SH-SY5Y (cell line): ENCODE measurements at regions not wholly inside any gene's neighbourhood (a gene's known extent, or its start where the extent isn't known, plus 50 kb on each side); places are given as distances from the start of the nearest gene placed in this dataset.

Experiments
- GATA2 ChIP-seq: IDR thresholded peaks from 2 replicates; pipeline ENCODE4 v1.6.1; 2011; ENCODE audit warnings: mild to moderate bottlenecking, low read depth, low read length
- GATA3 ChIP-seq: IDR thresholded peaks from 2 replicates; pipeline ENCODE4 v1.6.1; 2011; ENCODE audit warnings: low read depth, mild to moderate bottlenecking, low read length, moderate library complexity

- no peak for TF ChIP-seq GATA2
- TF ChIP-seq GATA3: no peak
These were observed 186.5 kb upstream of the ID2 start for GRCh38 chr2:8495189-8495989.

DNA sequence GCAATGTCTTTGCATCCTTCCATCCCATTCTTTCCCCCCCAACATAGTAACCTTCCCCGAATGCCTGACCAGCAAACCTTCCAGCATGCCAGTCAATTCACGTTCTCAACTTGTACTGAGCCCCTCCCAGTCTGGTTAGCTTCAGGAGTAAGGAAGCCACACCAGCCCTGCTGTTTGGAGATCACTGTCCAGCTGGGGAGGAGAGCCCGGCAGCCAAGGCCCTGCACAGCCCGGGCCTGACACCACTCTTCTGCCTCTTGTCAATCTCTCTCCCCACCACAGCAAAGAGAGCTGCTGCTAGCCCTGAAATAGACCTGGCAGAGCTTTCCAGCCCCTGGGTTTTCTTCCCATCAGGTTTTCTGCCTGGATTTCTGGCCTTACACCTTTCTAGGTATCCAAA is 185.8 kb upstream of the ID2 start:
- TF ChIP-seq GATA3: no peak
- no peak for TF ChIP-seq GATA2

DNA sequence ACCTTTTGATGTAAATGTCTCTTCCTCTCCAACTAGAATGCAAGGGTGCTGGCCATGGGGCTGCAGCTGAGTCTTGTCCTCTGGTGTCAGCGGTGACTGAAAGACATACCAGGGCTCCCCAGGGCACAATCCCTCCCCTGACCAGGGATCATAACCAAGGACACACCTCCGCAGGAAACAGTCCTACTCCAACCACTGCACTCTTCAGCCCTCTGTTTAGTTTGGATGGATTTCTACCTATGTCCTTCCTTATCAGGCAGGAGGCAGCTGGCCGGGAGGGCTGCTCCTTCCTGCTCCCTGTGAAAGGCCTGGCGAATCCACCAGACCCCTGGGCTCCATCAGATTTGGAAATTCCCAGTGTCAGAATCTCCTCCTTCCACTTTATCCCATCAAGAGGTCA is 185.2 kb upstream of the ID2 start:
- no peak for TF ChIP-seq GATA2
- TF ChIP-seq GATA3: no peak

DNA sequence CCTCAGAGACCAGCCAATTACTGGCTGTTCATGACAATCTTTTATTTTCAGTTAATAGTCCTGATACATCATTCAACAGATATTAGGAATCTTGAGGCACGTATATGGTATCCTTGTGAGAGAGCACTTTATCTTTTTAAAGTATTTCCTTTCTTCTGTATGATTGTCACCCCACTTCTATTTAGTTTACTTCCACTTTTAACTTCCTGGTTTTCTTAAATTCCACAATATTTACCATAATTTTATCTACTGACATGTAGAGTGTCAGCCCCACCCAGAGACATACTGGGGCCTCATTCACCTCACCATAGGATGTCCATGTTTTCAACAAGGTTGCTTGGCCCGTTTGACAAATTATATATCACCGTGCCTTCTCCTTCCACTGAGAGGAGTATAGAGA is 182.9 kb upstream of the ID2 start:
- TF ChIP-seq GATA3: no peak
- no peak for TF ChIP-seq GATA2

GRCh38 chr2:8500124-8501054 is 181.5 kb upstream of the ID2 start:
- TF ChIP-seq GATA2 (no peak), GATA3 (no peak)

GRCh38 chr2:8501061-8501720 is 180.7 kb upstream of the ID2 start:
- TF ChIP-seq GATA3 (no peak), GATA2 (no peak)

DNA sequence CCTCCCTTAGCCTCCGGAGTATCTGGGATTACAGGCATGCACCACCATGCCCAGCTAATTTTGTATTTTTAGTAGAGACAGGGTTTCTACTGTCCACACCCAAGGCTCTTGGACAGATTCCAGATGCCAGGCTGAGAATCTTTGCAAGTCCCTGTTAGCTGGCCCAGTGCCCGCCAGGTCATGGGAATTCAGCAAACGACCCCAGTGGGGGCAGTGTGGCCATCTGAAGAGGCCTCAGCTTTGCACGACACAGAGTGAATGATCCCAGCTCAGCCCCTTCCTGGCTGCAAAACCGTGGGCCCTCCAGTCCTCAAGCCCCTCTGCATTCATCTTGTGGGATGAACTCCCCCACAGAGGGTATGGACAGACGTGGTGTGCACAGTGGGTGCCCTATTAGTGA is 179.5 kb upstream of the ID2 start:
- no peak for TF ChIP-seq GATA2
- no peak for TF ChIP-seq GATA3

GRCh38 chr2:8505311-8505920 is 176.4 kb upstream of the ID2 start:
- TF ChIP-seq GATA3 (no peak), GATA2 (no peak)

DNA sequence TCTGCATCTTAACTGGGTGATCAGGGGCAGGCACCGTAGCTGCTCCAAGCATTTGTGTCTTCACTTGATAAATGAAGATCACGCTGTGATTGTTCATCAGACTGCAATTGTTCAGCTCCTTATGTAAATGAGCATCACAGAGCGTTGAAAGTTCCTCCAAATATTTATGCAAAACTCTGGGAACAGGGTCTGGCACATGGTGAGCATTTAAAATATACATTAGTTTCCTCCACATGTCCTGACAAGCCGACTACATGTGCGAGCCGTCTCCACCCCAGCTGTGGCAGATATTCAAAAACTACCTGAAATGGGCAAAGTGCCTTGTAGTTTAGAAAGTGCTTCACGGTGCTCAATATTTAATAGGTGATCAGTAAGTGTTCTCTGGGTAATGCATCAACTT is 175.1 kb upstream of the ID2 start:
- TF ChIP-seq GATA3: no peak
- TF ChIP-seq GATA2: no peak

DNA sequence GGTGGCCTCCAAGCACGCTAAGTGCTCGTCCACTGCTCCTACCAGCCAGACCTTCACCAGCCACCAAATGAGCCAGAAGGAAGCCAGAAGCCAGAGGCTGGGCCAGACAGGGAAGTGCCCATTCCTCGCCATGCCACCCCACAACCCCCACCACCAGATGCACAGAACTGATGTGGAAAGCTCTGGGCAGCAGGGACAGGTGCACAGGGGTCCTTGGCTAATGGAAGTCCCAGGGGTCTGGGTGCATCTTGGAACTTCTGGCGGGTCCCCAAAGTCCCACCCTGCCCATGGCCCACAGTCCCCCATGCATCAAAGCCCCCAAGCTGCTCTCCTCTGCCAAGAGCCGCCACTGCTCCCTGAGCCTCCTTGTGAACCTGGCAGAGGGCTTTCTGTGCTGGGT is 173.1 kb upstream of the ID2 start:
- TF ChIP-seq GATA3 (no peak), GATA2 (no peak)

DNA sequence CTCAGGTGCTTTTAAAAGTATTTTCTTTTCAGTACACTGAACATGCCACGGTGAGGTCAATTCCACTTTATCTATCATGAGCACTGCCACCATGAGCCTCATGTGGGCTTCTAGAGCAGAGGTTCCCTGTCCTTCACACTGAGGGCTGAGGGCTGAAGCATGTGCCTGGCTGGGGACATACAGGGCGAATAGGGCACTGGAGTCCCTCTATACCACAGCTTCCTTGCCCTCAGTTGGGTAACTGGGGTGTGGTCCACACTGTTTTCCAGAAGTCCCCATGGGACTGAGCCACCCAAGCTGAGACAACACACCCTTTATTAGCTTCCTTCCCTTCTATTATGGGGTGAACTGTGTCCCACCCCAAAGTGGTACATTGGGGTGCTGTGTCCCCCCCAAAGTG is 172.2 kb upstream of the ID2 start:
- TF ChIP-seq GATA3 (no peak), GATA2 (no peak)

DNA sequence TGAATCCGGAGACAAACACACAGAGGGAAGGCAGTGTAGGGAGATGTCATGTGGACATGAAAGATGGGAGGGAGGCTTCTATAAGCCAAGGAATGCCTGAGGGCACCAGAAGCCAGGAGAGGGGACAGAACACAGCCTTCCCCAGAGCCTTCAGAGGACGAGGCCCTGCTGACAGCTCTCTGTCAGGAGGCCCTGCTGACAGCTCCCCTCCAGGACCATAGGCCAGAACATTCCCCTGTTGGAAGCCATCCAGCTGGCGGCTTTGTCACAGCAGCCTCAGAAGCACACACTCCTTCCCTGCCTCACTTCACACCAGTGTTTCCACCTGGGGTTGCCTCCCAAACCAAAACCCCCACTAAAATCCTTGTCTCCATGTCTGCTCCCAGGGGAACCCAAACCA is 171.3 kb upstream of the ID2 start:
- TF ChIP-seq GATA3 (no peak), GATA2 (no peak)

GRCh38 chr2:8511868-8512612 is 169.8 kb upstream of the ID2 start:
- TF ChIP-seq GATA3 (no peak), GATA2 (no peak)

GRCh38 chr2:8513601-8514273 is 168.1 kb upstream of the ID2 start:
- TF ChIP-seq GATA2 (no peak), GATA3 (no peak)
